Hepatocyte (in vitro differentiated cells): ENCODE measurements at regions not wholly inside any gene's neighbourhood (a gene's known extent, or its start where the extent isn't known, plus 50 kb on each side); places are given as distances from the start of the nearest gene placed in this dataset.

ENCODE experiments used
- DNase-seq: peaks from one replicate; pipeline ENCODE4 v3.0.0-alpha.2; 2016; ENCODE audit warnings: low spot score
- H2AFZ ChIP-seq: fragments of 200-600 bp; sonication (generic); 2 replicates; pipeline ENCODE4 v1.6.0; 2016; ENCODE audit warnings: antibody characterized with exemption, mild to moderate bottlenecking
- H3K27ac ChIP-seq: fragments of 200-600 bp; sonication (generic); 2 replicates; pipeline ENCODE4 v1.5.1; 2016; ENCODE audit warnings: mild to moderate bottlenecking
- H3K27me3 ChIP-seq: fragments of 200-600 bp; sonication (generic); 2 replicates; pipeline ENCODE4 v1.6.1; 2016
- H3K36me3 ChIP-seq: fragments of 200-600 bp; sonication (generic); replicated peaks from 2 replicates; pipeline ENCODE4 v1.5.1; 2016; ENCODE audit warnings: low read depth; ENCODE audit not compliant: insufficient read depth
- H3K4me1 ChIP-seq: fragments of 200-600 bp; sonication (generic); 2 replicates; pipeline ENCODE4 v1.5.1; 2016; ENCODE audit warnings: mild to moderate bottlenecking, moderate library complexity; ENCODE audit not compliant: insufficient read depth
- H3K4me2 ChIP-seq: fragments of 200-600 bp; sonication (generic); 2 replicates; pipeline ENCODE4 v1.6.0; 2016
- H3K4me3 ChIP-seq: fragments of 200-600 bp; sonication (generic); 2 replicates; pipeline ENCODE4 v1.5.1; 2016; ENCODE audit warnings: mild to moderate bottlenecking
- H3K79me2 ChIP-seq: fragments of 200-600 bp; sonication (generic); 2 replicates; pipeline ENCODE4 v1.6.0; 2017; ENCODE audit warnings: mild to moderate bottlenecking
- H3K9me2 ChIP-seq: fragments of 200-600 bp; sonication (generic); replicated peaks from 2 replicates; pipeline ENCODE4 v1.6.0; 2017; ENCODE audit warnings: mild to moderate bottlenecking; ENCODE audit not compliant: insufficient read depth
- H3K9me3 ChIP-seq: fragments of 200-600 bp; sonication (generic); 2 replicates; pipeline ENCODE4 v1.5.1; 2016; ENCODE audit warnings: low read depth, mild to moderate bottlenecking
- H4K20me1 ChIP-seq: fragments of 200-600 bp; sonication (generic); 2 replicates; pipeline ENCODE4 v1.6.0; 2016; ENCODE audit warnings: mild to moderate bottlenecking; ENCODE audit not compliant: insufficient read depth, poor library complexity, severe bottlenecking
- EZH2 ChIP-seq: fragments of 200-600 bp; sonication (generic); IDR thresholded peaks from 2 replicates; pipeline ENCODE4 v1.6.1; 2016; ENCODE audit warnings: antibody characterized with exemption, mild to moderate bottlenecking, borderline replicate concordance
- EZH2phosphoT487 ChIP-seq: fragments of 200-600 bp; sonication (generic); IDR thresholded peaks from one replicate; pipeline ENCODE4 v1.6.1; 2018; ENCODE audit warnings: antibody characterized with exemption, mild to moderate bottlenecking, low read depth, moderate library complexity; ENCODE audit not compliant: unreplicated experiment, severe bottlenecking
- WGBS: methylation state at CpG from one replicate; pipeline ENCODE4 v1.1.6; 2016; ENCODE audit warnings: low lambda C conversion rate; ENCODE audit errors: missing lambda C conversion rate; 5-methylcytosine and 5-hydroxymethylcytosine counted together
- TF ChIP-seq, protein P1 (sequence below): fragments of 200-600 bp; sonication (generic); IDR thresholded peaks from 2 replicates; pipeline ENCODE4 v1.5.1; 2016; ENCODE audit warnings: antibody characterized with exemption, mild to moderate bottlenecking; ENCODE audit not compliant: poor library complexity

DNA sequence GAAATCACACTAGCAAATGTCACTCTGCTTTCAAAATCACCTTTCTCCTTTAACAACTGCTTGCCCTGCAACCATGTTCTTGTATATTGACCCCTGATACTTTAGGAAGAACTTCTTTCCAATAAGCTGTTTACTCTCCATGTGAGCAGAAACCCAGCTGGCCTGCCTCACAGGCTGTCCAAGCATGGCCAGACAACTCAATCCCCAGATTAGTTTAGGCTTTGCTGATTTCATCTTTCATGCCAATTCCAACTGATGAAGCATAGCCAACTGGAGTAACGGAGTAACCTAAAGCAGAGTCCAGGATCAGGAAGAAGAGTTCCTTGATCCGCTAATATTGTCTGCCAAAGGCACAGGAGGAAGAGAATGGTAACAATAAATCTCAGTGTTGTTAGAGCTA lies 56.7 kb upstream of the HTR1A start:
- no peak for TF ChIP-seq EZH2phosphoT487
- TF ChIP-seq EZH2: no peak
- TF ChIP-seq, protein P1, sequence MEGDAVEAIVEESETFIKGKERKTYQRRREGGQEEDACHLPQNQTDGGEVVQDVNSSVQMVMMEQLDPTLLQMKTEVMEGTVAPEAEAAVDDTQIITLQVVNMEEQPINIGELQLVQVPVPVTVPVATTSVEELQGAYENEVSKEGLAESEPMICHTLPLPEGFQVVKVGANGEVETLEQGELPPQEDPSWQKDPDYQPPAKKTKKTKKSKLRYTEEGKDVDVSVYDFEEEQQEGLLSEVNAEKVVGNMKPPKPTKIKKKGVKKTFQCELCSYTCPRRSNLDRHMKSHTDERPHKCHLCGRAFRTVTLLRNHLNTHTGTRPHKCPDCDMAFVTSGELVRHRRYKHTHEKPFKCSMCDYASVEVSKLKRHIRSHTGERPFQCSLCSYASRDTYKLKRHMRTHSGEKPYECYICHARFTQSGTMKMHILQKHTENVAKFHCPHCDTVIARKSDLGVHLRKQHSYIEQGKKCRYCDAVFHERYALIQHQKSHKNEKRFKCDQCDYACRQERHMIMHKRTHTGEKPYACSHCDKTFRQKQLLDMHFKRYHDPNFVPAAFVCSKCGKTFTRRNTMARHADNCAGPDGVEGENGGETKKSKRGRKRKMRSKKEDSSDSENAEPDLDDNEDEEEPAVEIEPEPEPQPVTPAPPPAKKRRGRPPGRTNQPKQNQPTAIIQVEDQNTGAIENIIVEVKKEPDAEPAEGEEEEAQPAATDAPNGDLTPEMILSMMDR: no peak
- H3K27ac ChIP-seq: no peak overlapping the region
- no peak overlapping the region for H3K4me2 ChIP-seq
- no peaks in the 10 kb centered on the region for H3K79me2 ChIP-seq
- H3K9me3 ChIP-seq: no peaks in the 10 kb centered on the region
- no peaks in the 10 kb centered on the region for H3K9me2 ChIP-seq
- no peak for DNase-seq
- H3K36me3 ChIP-seq: no peaks in the 10 kb centered on the region
- no peaks in the 10 kb centered on the region for H3K27me3 ChIP-seq
- no peak overlapping the region for H2AFZ ChIP-seq
- H4K20me1 ChIP-seq: no peaks in the 10 kb centered on the region
- H3K4me1 ChIP-seq: no peaks in the 10 kb centered on the region
- 79% methylated on average over 2 of the region's 2 CpGs for WGBS
- H3K4me3 ChIP-seq: no peak overlapping the region

DNA sequence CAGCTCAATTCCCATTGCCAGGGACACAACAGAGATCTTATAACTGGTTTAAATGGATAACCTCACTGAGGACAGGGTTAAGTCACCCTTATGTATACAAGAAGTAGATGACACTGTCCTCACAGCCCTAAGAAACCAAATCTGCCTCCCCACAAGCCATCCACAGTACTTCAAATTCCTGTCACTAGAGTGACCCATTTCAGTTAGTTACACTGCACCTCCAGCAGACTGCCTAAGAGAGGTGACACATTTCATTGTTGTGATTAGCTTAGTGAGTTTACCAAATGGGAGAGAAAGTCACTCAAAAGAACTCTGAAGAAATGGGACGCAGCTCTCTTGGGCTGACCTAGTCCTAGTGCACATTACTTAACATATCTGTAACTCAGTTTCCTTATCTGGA lies 53.6 kb upstream of the HTR1A start:
- no peaks in the 10 kb centered on the region for H3K9me3 ChIP-seq
- TF ChIP-seq, protein P1: no peak
- TF ChIP-seq EZH2phosphoT487 (no peak), EZH2 (no peak)
- no peak overlapping the region for H3K27ac ChIP-seq
- no peaks in the 10 kb centered on the region for H3K79me2 ChIP-seq
- no peaks in the 10 kb centered on the region for H3K36me3 ChIP-seq
- no peak overlapping the region for H2AFZ ChIP-seq
- no peaks in the 10 kb centered on the region for H3K9me2 ChIP-seq
- H3K4me3 ChIP-seq: no peak overlapping the region
- H3K27me3 ChIP-seq: no peaks in the 10 kb centered on the region
- no peaks in the 10 kb centered on the region for H4K20me1 ChIP-seq
- H3K4me2 ChIP-seq: no peak overlapping the region
- DNase-seq: no peak
- WGBS: 90% methylated on average over 1 of the region's 1 CpG
- H3K4me1 ChIP-seq: no peaks in the 10 kb centered on the region
